ENCODE measurements at regions not wholly inside any gene's neighbourhood (a gene's known extent, or its start where the extent isn't known, plus 50 kb on each side); places are given as distances from the start of the nearest gene placed in this dataset.

DNA sequence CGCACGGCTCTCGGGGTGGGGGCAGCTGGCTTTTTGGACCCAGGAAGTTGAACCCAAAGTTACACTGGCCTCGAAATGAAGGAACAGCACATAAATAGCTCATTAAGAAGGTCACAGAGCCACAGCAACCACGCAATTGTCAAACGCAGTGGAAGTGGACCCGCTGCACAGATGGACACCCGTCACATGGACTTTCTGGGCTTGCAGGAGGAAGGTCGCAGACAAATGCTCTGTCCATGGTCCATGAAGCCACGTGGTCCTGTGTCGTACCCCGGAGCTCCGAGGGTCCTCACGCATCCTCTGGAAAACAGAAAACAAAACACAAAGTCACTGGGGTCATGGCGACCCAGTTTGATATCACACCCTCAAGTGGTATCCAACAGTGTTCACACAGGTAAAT, 308.1 kb upstream of the SALL3 start (continued):
- no peak for TF ChIP-seq MXI1 (conservative IDR thresholded peaks at IDR 0.05; ENCODE audit: poor library complexity, severe bottlenecking)

DNA sequence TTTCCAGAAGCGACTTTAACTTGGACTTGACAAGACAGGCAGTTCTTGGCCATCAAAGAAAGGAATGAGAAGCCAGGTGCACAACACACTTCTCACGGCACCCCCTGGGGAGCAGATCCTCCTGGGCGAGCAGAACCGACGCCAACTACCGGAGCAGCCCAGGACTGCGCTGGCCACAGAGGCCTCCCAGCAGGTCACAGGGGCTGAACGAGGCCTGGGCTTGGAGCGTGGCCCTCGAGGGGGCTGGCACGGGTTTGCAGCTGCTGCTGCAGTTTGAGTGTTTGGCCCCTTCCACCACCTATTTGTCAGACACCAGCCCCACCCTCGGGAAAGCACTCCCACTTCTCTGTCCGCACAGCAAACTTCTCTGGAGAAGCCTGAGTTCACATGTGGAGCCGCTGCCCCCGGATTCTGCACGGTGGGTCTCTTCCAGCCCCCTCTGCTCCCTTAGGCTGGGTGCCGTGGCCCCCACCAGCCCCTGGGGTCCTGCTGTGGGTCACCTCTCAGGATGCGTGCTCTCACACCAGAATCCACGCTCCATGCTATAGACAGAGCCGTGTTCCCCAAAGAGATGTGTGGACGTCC, 306.7 kb upstream of the SALL3 start:
- Histone ChIP-seq H3K36me3 (ENCODE audit: insufficient read depth, low read length) (no peaks in the 10 kb centered on the region), H3F3A (ENCODE audit: insufficient read depth, low read length, poor library complexity, severe bottlenecking) (no peaks in the 10 kb centered on the region), H3K9me3 (ENCODE audit: low read length) (no peaks in the 10 kb centered on the region), H3K9ac (ENCODE audit: low read length) (no peak overlapping the region), H3K4me3 (ENCODE audit: low read length) (no peak overlapping the region), H4K20me1 (ENCODE audit: insufficient read depth) (no peaks in the 10 kb centered on the region), H3K4me2 (ENCODE audit: low read length) (no peak overlapping the region), H3K27ac (ENCODE audit: low read length) (no peak overlapping the region), H3K27me3 (ENCODE audit: insufficient read depth, low read depth, low read length) (no peaks in the 10 kb centered on the region), H3K79me2 (replicated peaks; ENCODE audit: insufficient read depth, low read length) (no peaks in the 10 kb centered on the region), H3K9me2 (ENCODE audit: insufficient read depth, low read length) (no peaks in the 10 kb centered on the region), H2AFZ (ENCODE audit: low read depth, low read length) (no peak overlapping the region)
- TF ChIP-seq CTCF (IDR thresholded peaks at IDR 0.05; ENCODE audit: poor library complexity, severe bottlenecking) (no peak), TAF1 (IDR thresholded peaks at IDR 0.05; ENCODE audit: low read depth) (no peak), RAD21 (conservative IDR thresholded peaks at IDR 0.05) (no peak), EZH2 (IDR thresholded peaks at IDR 0.05; ENCODE audit: borderline replicate concordance, insufficient read depth, low read length, poor library complexity, severe bottlenecking) (no peak), EP300 (conservative IDR thresholded peaks at IDR 0.05; ENCODE audit: poor library complexity, severe bottlenecking) (no peak), SMC3 (conservative IDR thresholded peaks at IDR 0.05; ENCODE audit: poor library complexity) (no peak), MXI1 (conservative IDR thresholded peaks at IDR 0.05; ENCODE audit: poor library complexity, severe bottlenecking) (no peak), POLR2AphosphoS5 (IDR thresholded peaks at IDR 0.05) (no peak)
- TF ChIP-seq, protein P1, sequence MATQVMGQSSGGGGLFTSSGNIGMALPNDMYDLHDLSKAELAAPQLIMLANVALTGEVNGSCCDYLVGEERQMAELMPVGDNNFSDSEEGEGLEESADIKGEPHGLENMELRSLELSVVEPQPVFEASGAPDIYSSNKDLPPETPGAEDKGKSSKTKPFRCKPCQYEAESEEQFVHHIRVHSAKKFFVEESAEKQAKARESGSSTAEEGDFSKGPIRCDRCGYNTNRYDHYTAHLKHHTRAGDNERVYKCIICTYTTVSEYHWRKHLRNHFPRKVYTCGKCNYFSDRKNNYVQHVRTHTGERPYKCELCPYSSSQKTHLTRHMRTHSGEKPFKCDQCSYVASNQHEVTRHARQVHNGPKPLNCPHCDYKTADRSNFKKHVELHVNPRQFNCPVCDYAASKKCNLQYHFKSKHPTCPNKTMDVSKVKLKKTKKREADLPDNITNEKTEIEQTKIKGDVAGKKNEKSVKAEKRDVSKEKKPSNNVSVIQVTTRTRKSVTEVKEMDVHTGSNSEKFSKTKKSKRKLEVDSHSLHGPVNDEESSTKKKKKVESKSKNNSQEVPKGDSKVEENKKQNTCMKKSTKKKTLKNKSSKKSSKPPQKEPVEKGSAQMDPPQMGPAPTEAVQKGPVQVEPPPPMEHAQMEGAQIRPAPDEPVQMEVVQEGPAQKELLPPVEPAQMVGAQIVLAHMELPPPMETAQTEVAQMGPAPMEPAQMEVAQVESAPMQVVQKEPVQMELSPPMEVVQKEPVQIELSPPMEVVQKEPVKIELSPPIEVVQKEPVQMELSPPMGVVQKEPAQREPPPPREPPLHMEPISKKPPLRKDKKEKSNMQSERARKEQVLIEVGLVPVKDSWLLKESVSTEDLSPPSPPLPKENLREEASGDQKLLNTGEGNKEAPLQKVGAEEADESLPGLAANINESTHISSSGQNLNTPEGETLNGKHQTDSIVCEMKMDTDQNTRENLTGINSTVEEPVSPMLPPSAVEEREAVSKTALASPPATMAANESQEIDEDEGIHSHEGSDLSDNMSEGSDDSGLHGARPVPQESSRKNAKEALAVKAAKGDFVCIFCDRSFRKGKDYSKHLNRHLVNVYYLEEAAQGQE (IDR thresholded peaks at IDR 0.05; ENCODE audit: borderline replicate concordance) = no peak

- Histone ChIP-seq H3K27ac (ENCODE audit: low read length) (no peak overlapping the region), H3K79me2 (replicated peaks; ENCODE audit: insufficient read depth, low read length) (no peaks in the 10 kb centered on the region), H4K20me1 (ENCODE audit: insufficient read depth) (no peaks in the 10 kb centered on the region), H3K9me2 (ENCODE audit: insufficient read depth, low read length) (no peaks in the 10 kb centered on the region), H3K36me3 (ENCODE audit: insufficient read depth, low read length) (no peaks in the 10 kb centered on the region), H2AFZ (ENCODE audit: low read depth, low read length) (no peak overlapping the region), H3K27me3 (ENCODE audit: insufficient read depth, low read depth, low read length) (no peaks in the 10 kb centered on the region), H3K4me2 (ENCODE audit: low read length) (no peak overlapping the region), H3K9ac (ENCODE audit: low read length) (no peak overlapping the region), H3K9me3 (ENCODE audit: low read length) (no peaks in the 10 kb centered on the region), H3K4me3 (ENCODE audit: low read length) (no peak overlapping the region), H3F3A (ENCODE audit: insufficient read depth, low read length, poor library complexity, severe bottlenecking) (no peaks in the 10 kb centered on the region)
- TF ChIP-seq, protein P1 (IDR thresholded peaks at IDR 0.05; ENCODE audit: borderline replicate concordance) = no peak
- TF ChIP-seq CTCF (IDR thresholded peaks at IDR 0.05; ENCODE audit: poor library complexity, severe bottlenecking) (no peak), EP300 (conservative IDR thresholded peaks at IDR 0.05; ENCODE audit: poor library complexity, severe bottlenecking) (no peak), POLR2AphosphoS5 (IDR thresholded peaks at IDR 0.05) (no peak), RAD21 (conservative IDR thresholded peaks at IDR 0.05) (no peak), EZH2 (IDR thresholded peaks at IDR 0.05; ENCODE audit: borderline replicate concordance, insufficient read depth, low read length, poor library complexity, severe bottlenecking) (no peak)
These were observed 305.9 kb upstream of the SALL3 start for GRCh38 chr18:78673516-78674321.
